ENCODE measurements at regions not wholly inside any gene's neighbourhood (a gene's known extent, or its start where the extent isn't known, plus 50 kb on each side); places are given as distances from the start of the nearest gene placed in this dataset.

DNA sequence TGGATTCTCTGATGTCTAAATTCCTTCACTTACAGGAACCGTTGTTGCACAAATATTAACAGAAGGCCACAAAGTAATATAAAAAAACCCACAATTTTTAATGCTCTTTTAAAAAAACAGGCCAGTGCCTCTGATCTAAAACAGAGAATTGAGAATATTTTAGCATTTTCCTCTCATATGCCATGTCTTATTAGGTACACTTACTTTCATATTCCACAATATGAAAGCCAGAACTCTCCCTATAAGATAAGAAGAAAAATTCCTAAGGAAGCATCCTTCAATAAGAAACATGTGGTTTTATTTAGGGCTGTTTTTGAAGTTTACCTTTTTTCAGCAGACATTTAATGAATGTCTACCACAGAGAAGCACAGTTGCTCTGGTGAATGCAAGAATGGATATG is 214.5 kb downstream of the FAT3 start:
- Histone ChIP-seq H3K27me3 (ENCODE audit: control insufficient read depth in 2 of 2, insufficient read depth in 2 of 2, low read length in 2 of 2) (no peaks in the 10 kb centered on the region), H3K9me1 (ENCODE audit: control insufficient read depth, insufficient read depth, low read length) (no peaks in the 10 kb centered on the region), H4K20me1 (replicated peaks; ENCODE audit: control insufficient read depth, insufficient read depth, low read length) (no peaks in the 10 kb centered on the region), H3K27ac (ENCODE audit: extremely low read depth, low read depth, low read length) (no peak overlapping the region), H3K9ac (ENCODE audit: insufficient read depth in 1 of 2, low read depth in 2 of 2, low read length in 2 of 2) (no peak overlapping the region), H3K4me1 (replicated peaks in 1 of 2; ENCODE audit: control insufficient read depth in 2 of 2, insufficient read depth in 2 of 2, low read length in 2 of 2) (no peaks in the 10 kb centered on the region), H3K4me2 (ENCODE audit: insufficient read depth, low read length) (no peak overlapping the region), H3K36me3 (ENCODE audit: control insufficient read depth, insufficient read depth, low read length) (no peaks in the 10 kb centered on the region), H2AFZ (ENCODE audit: low read depth, low read length) (no peak overlapping the region), H3K9me3 (replicated peaks; ENCODE audit: control insufficient read depth, insufficient read depth, low read depth, low read length) (no peaks in the 10 kb centered on the region; the same call in 1 of the 2 replicates), H3K79me2 (ENCODE audit: control insufficient read depth, insufficient read depth, low read length) (no peaks in the 10 kb centered on the region), H3K4me3 (no peak overlapping the region)
- ChIA-PET CTCF (ENCODE audit: low intra/inter-chr PET ratio) (no interaction called here), POLR2A (no interaction called here)
- FAIRE-seq (no peak), ATAC-seq (no peak), DNase-seq (ENCODE audit: extremely low read depth in 1 of 4, low spot score in 3 of 4) (no peak)
- intact Hi-C loops (cut with micrococcal nuclease): no loop called here
- no TSS peak for BruUV-seq (replicated peaks)
- in situ Hi-C loops (cut with MboI): no loop called here
- TF ChIP-seq SAFB2 (IDR thresholded peaks at IDR 0.05; ENCODE audit: borderline replicate concordance, low read depth, low read length, severe bottlenecking) (no peak), PTTG1 (tag; IDR thresholded peaks at IDR 0.05; ENCODE audit: low read depth) (no peak), ZNF512 (tag; IDR thresholded peaks at IDR 0.05) (no peak), RFX1 (IDR thresholded peaks at IDR 0.05) (no peak), SRSF3 (IDR thresholded peaks at IDR 0.05; ENCODE audit: insufficient read depth, low read length) (no peak), FOXO4 (CRISPR knock-in tag; IDR thresholded peaks at IDR 0.05) (no peak), FOXJ2 (tag; IDR thresholded peaks at IDR 0.05) (no peak), SNAPC5 (CRISPR knock-in tag; IDR thresholded peaks at IDR 0.05) (no peak)
- TF ChIP-seq, protein P1, sequence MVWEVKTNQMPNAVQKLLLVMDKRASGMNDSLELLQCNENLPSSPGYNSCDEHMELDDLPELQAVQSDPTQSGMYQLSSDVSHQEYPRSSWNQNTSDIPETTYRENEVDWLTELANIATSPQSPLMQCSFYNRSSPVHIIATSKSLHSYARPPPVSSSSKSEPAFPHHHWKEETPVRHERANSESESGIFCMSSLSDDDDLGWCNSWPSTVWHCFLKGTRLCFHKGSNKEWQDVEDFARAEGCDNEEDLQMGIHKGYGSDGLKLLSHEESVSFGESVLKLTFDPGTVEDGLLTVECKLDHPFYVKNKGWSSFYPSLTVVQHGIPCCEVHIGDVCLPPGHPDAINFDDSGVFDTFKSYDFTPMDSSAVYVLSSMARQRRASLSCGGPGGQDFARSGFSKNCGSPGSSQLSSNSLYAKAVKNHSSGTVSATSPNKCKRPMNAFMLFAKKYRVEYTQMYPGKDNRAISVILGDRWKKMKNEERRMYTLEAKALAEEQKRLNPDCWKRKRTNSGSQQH (CRISPR knock-in tag; IDR thresholded peaks at IDR 0.05): no peak
- 6% methylated on average over 1 of the region's 1 CpG for WGBS (ENCODE audit: insufficient coverage, low coverage, missing lambda C conversion rate)

All from K562 (cell line).